ENCODE measurements at regions not wholly inside any gene's neighbourhood (a gene's known extent, or its start where the extent isn't known, plus 50 kb on each side); places are given as distances from the start of the nearest gene placed in this dataset.

DNA sequence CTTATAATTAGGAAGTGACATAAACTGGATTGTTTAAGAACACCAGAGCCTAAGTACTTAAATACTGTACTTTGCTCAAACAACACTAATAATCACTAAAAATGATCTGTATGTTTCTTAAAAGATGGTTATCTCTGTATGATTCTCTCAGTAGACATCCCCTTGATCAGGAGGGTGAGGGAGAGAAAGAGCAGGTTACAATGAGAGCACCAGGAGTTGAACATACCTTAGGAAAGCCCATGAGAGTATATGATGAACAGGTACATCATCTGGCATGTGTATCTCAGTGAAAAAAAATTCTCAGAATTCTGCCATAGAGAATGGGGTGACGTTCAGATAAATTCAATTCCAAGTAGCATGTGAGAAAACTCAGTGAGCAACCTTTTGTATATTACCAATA is 59.9 kb upstream of the IL2 start:
- no peaks in the 10 kb centered on the region for H3K9me3 ChIP-seq (ENCODE audit: low read length)
- H3K79me2 ChIP-seq (ENCODE audit: low read length): no peaks in the 10 kb centered on the region
- no TSS peak for BruUV-seq (replicated peaks)
- intact Hi-C loops (cut with micrococcal nuclease): no loop called here
- no peaks in the 10 kb centered on the region for H4K20me1 ChIP-seq (ENCODE audit: low read length)
- no peak overlapping the region for H3K9ac ChIP-seq (ENCODE audit: low read length)
- H3K27ac ChIP-seq (ENCODE audit: low read length): no peak overlapping the region
- no peak overlapping the region for H3K4me2 ChIP-seq (ENCODE audit: low read length)
- ATAC-seq (no peak), DNase-seq (no peak)
- peaks cover 33% of the 10 kb centered on the region for H3K27me3 ChIP-seq (ENCODE audit: low read length)
- TF ChIP-seq EZH2phosphoT487 (IDR thresholded peaks at IDR 0.05; ENCODE audit: borderline replicate concordance, low read length) (no peak), EZH2 (IDR thresholded peaks at IDR 0.05; ENCODE audit: low read length, unreplicated experiment) (no peak)
- TF ChIP-seq, protein P1, sequence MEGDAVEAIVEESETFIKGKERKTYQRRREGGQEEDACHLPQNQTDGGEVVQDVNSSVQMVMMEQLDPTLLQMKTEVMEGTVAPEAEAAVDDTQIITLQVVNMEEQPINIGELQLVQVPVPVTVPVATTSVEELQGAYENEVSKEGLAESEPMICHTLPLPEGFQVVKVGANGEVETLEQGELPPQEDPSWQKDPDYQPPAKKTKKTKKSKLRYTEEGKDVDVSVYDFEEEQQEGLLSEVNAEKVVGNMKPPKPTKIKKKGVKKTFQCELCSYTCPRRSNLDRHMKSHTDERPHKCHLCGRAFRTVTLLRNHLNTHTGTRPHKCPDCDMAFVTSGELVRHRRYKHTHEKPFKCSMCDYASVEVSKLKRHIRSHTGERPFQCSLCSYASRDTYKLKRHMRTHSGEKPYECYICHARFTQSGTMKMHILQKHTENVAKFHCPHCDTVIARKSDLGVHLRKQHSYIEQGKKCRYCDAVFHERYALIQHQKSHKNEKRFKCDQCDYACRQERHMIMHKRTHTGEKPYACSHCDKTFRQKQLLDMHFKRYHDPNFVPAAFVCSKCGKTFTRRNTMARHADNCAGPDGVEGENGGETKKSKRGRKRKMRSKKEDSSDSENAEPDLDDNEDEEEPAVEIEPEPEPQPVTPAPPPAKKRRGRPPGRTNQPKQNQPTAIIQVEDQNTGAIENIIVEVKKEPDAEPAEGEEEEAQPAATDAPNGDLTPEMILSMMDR (conservative IDR thresholded peaks at IDR 0.05; ENCODE audit: low read depth, low read length): no peak
- H3K36me3 ChIP-seq (ENCODE audit: low read depth, low read length): no peaks in the 10 kb centered on the region
- no peak overlapping the region for H2AFZ ChIP-seq (ENCODE audit: low read length)
- no peaks in the 10 kb centered on the region for H3K9me2 ChIP-seq (replicated peaks; ENCODE audit: low read length)
- no peaks in the 10 kb centered on the region for H3K4me1 ChIP-seq (ENCODE audit: insufficient read depth, low read length)
- CTCF ChIA-PET: no interaction called here
- POLR2A ChIA-PET (ENCODE audit: unreplicated experiment): no interaction called here
- H3K4me3 ChIP-seq (ENCODE audit: low read length): no peak overlapping the region
- H3F3A ChIP-seq (ENCODE audit: low read length, unreplicated experiment): no peaks in the 10 kb centered on the region

DNA sequence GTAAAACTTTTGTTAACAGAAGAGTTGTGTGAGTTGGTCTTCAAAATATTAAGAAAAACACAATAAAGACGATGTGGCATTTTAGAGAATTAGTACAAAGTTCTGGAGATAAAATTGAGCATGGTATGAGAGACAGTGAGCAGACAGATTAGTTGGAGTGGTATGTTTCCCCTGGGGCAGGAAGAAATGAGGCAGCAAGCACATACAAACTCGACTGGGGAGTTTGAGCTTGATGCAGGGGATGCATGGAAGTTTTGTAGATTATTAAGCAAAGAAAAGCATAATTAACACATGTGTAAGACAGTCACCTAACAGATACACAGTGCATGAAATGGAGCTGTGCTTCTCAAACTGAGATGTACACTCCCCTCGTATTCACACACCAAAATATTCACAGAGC is 58.1 kb upstream of the IL2 start:
- no TSS peak for BruUV-seq (replicated peaks)

DNA sequence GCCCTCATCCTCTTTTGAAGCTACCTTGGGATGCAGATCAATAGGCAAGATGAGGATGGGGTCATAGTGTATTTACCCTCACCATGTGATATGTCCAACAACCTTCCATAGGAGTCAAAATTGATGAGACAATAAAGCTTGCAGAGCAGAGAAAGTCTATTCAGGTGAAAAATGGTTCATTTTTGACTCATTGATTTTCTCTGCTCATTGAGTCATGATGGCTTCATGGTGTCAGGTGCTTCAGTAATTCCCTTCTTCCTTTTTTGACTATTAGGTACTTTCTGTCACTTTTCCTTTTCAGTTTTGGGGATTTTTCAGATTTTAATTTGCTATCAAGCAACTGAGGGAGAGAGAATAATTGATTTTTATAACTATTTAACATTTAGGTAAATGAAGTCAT is 55.9 kb upstream of the IL2 start:
- Histone ChIP-seq H3K9ac (ENCODE audit: low read length) (no peak overlapping the region), H3K27ac (ENCODE audit: low read length) (no peak overlapping the region), H4K20me1 (ENCODE audit: low read length) (no peaks in the 10 kb centered on the region), H3K4me1 (ENCODE audit: insufficient read depth, low read length) (peaks cover 10% of the 10 kb centered on the region), H3K9me3 (ENCODE audit: low read length) (no peaks in the 10 kb centered on the region), H3K36me3 (ENCODE audit: low read depth, low read length) (no peaks in the 10 kb centered on the region), H3K9me2 (replicated peaks; ENCODE audit: low read length) (no peaks in the 10 kb centered on the region), H2AFZ (ENCODE audit: low read length) (no peak overlapping the region), H3K79me2 (ENCODE audit: low read length) (no peaks in the 10 kb centered on the region), H3F3A (ENCODE audit: low read length, unreplicated experiment) (no peaks in the 10 kb centered on the region), H3K27me3 (ENCODE audit: low read length) (peaks cover 33% of the 10 kb centered on the region), H3K4me2 (ENCODE audit: low read length) (no peak overlapping the region), H3K4me3 (ENCODE audit: low read length) (no peak overlapping the region)
- POLR2A ChIA-PET (ENCODE audit: unreplicated experiment): no interaction called here
- intact Hi-C loops (cut with micrococcal nuclease): no loop called here
- CTCF ChIA-PET: no interaction called here
- no TSS peak for BruUV-seq (replicated peaks)
- TF ChIP-seq EZH2 (IDR thresholded peaks at IDR 0.05; ENCODE audit: low read length, unreplicated experiment) (no peak), EZH2phosphoT487 (IDR thresholded peaks at IDR 0.05; ENCODE audit: borderline replicate concordance, low read length) (no peak)
- TF ChIP-seq, protein P1 (conservative IDR thresholded peaks at IDR 0.05; ENCODE audit: low read depth, low read length): no peak
- no peak for DNase-seq
- ATAC-seq: no peak

More for the DNA sequence above, 58.1 kb upstream of the IL2 start:
- ATAC-seq (no peak), DNase-seq (no peak)
- H3K9me3 ChIP-seq (ENCODE audit: low read length): no peaks in the 10 kb centered on the region
- H3K27ac ChIP-seq (ENCODE audit: low read length): no peak overlapping the region
- H3K79me2 ChIP-seq (ENCODE audit: low read length): no peaks in the 10 kb centered on the region
- H3K4me2 ChIP-seq (ENCODE audit: low read length): no peak overlapping the region
- H3K9ac ChIP-seq (ENCODE audit: low read length): no peak overlapping the region
- TF ChIP-seq, protein P1 (conservative IDR thresholded peaks at IDR 0.05; ENCODE audit: low read depth, low read length): no peak
- TF ChIP-seq EZH2phosphoT487 (IDR thresholded peaks at IDR 0.05; ENCODE audit: borderline replicate concordance, low read length) (no peak), EZH2 (IDR thresholded peaks at IDR 0.05; ENCODE audit: low read length, unreplicated experiment) (no peak)
- intact Hi-C loops (cut with micrococcal nuclease): no loop called here
- H3K27me3 ChIP-seq (ENCODE audit: low read length): peaks cover 33% of the 10 kb centered on the region
- H2AFZ ChIP-seq (ENCODE audit: low read length): no peak overlapping the region
- H3F3A ChIP-seq (ENCODE audit: low read length, unreplicated experiment): no peaks in the 10 kb centered on the region
- no peaks in the 10 kb centered on the region for H3K36me3 ChIP-seq (ENCODE audit: low read depth, low read length)
- ChIA-PET POLR2A (ENCODE audit: unreplicated experiment) (no interaction called here), CTCF (no interaction called here)
- H3K4me1 ChIP-seq (ENCODE audit: insufficient read depth, low read length): no peaks in the 10 kb centered on the region
- no peaks in the 10 kb centered on the region for H4K20me1 ChIP-seq (ENCODE audit: low read length)
- no peaks in the 10 kb centered on the region for H3K9me2 ChIP-seq (replicated peaks; ENCODE audit: low read length)
- no peak overlapping the region for H3K4me3 ChIP-seq (ENCODE audit: low read length)
